ENCODE measurements at regions not wholly inside any gene's neighbourhood (a gene's known extent, or its start where the extent isn't known, plus 50 kb on each side); places are given as distances from the start of the nearest gene placed in this dataset.

DNA sequence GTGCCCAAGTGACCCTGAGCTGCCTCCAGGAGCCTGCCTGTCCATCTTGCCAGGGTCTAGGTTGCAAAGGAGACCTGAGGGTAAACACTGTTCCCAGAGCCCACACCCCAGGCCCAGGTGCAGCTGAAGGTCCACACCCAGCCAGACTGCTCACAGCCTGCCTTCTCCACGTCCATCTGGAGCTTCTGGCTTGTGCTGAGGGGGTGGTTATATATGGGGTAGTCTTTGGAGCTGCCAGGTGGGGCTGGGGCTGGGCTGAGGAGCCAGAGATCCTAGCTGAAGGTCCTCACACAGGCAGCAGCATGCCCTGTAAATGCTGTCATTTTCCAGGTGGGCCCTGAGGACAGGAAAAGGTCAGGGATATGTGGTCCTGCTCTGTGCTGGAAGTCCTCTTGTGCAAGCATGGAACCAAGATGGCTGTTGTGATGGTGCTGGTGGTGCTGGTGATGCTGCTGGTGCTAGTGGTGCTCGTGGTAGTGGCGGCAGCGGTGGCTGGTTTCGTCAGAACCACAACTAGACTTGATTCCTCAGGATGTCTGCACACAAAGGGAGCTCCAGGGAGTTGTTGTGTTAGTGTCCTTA, 182.7 kb downstream of the MATN1 start:
- Histone ChIP-seq H3K4me1 (ENCODE audit: control insufficient read depth in 4 of 4, insufficient read depth in 4 of 4, low read length in 3 of 4) (no peaks in the 10 kb centered on the region), H3K4me3 (ENCODE audit: low read depth in 1 of 3, low read length in 3 of 3) (no peak overlapping the region), H3K36me3 (ENCODE audit: control insufficient read depth in 4 of 4, insufficient read depth in 3 of 4, low read depth in 1 of 4, low read length in 3 of 4) (no peaks in the 10 kb centered on the region), H3K27ac (ENCODE audit: low read depth in 1 of 2, low read length in 2 of 2) (no peak overlapping the region), H3K9ac (ENCODE audit: low read depth in 1 of 2, low read length in 2 of 2) (no peak overlapping the region), H3K9me3 (ENCODE audit: control insufficient read depth in 4 of 4, low read length in 3 of 4) (no peaks in the 10 kb centered on the region), H3K27me3 (ENCODE audit: control insufficient read depth in 4 of 4, insufficient read depth in 4 of 4, low read length in 3 of 4) (no peaks in the 10 kb centered on the region)
- 72% methylated on average over 5 of the region's 5 CpGs for WGBS
- TF ChIP-seq YY1 (IDR thresholded peaks at IDR 0.05) (no peak), NR2F2 (IDR thresholded peaks at IDR 0.05) (no peak), FOXA2 (IDR thresholded peaks at IDR 0.05) (no peak), HNF4A (conservative IDR thresholded peaks at IDR 0.05) (no peak), HNF4G (IDR thresholded peaks at IDR 0.05) (no peak), RXRA (IDR thresholded peaks at IDR 0.05) (no peak), JUND (IDR thresholded peaks at IDR 0.05) (no peak), EGR1 (IDR thresholded peaks at IDR 0.05; ENCODE audit: low read depth in 2 of 2) (no peak), FOXA1 (IDR thresholded peaks at IDR 0.05) (no peak), SP1 (IDR thresholded peaks at IDR 0.05) (no peak), TAF1 (conservative IDR thresholded peaks at IDR 0.05) (no peak), GABPA (IDR thresholded peaks at IDR 0.05 in 1 of 2, conservative IDR thresholded peaks at IDR 0.05 in 1 of 2) (no peak), RAD21 (IDR thresholded peaks at IDR 0.05) (no peak)
- TF ChIP-seq, protein P1, sequence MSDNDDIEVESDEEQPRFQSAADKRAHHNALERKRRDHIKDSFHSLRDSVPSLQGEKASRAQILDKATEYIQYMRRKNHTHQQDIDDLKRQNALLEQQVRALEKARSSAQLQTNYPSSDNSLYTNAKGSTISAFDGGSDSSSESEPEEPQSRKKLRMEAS (IDR thresholded peaks at IDR 0.05): no peak
- TF ChIP-seq, protein P2, sequence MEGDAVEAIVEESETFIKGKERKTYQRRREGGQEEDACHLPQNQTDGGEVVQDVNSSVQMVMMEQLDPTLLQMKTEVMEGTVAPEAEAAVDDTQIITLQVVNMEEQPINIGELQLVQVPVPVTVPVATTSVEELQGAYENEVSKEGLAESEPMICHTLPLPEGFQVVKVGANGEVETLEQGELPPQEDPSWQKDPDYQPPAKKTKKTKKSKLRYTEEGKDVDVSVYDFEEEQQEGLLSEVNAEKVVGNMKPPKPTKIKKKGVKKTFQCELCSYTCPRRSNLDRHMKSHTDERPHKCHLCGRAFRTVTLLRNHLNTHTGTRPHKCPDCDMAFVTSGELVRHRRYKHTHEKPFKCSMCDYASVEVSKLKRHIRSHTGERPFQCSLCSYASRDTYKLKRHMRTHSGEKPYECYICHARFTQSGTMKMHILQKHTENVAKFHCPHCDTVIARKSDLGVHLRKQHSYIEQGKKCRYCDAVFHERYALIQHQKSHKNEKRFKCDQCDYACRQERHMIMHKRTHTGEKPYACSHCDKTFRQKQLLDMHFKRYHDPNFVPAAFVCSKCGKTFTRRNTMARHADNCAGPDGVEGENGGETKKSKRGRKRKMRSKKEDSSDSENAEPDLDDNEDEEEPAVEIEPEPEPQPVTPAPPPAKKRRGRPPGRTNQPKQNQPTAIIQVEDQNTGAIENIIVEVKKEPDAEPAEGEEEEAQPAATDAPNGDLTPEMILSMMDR (IDR thresholded peaks at IDR 0.05; ENCODE audit: low read depth, low read length, missing input control): no peak
- TF ChIP-seq, protein P3, sequence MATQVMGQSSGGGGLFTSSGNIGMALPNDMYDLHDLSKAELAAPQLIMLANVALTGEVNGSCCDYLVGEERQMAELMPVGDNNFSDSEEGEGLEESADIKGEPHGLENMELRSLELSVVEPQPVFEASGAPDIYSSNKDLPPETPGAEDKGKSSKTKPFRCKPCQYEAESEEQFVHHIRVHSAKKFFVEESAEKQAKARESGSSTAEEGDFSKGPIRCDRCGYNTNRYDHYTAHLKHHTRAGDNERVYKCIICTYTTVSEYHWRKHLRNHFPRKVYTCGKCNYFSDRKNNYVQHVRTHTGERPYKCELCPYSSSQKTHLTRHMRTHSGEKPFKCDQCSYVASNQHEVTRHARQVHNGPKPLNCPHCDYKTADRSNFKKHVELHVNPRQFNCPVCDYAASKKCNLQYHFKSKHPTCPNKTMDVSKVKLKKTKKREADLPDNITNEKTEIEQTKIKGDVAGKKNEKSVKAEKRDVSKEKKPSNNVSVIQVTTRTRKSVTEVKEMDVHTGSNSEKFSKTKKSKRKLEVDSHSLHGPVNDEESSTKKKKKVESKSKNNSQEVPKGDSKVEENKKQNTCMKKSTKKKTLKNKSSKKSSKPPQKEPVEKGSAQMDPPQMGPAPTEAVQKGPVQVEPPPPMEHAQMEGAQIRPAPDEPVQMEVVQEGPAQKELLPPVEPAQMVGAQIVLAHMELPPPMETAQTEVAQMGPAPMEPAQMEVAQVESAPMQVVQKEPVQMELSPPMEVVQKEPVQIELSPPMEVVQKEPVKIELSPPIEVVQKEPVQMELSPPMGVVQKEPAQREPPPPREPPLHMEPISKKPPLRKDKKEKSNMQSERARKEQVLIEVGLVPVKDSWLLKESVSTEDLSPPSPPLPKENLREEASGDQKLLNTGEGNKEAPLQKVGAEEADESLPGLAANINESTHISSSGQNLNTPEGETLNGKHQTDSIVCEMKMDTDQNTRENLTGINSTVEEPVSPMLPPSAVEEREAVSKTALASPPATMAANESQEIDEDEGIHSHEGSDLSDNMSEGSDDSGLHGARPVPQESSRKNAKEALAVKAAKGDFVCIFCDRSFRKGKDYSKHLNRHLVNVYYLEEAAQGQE (IDR thresholded peaks at IDR 0.05): no peak
- TF ChIP-seq, protein P4, sequence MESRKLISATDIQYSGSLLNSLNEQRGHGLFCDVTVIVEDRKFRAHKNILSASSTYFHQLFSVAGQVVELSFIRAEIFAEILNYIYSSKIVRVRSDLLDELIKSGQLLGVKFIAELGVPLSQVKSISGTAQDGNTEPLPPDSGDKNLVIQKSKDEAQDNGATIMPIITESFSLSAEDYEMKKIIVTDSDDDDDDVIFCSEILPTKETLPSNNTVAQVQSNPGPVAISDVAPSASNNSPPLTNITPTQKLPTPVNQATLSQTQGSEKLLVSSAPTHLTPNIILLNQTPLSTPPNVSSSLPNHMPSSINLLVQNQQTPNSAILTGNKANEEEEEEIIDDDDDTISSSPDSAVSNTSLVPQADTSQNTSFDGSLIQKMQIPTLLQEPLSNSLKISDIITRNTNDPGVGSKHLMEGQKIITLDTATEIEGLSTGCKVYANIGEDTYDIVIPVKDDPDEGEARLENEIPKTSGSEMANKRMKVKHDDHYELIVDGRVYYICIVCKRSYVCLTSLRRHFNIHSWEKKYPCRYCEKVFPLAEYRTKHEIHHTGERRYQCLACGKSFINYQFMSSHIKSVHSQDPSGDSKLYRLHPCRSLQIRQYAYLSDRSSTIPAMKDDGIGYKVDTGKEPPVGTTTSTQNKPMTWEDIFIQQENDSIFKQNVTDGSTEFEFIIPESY (IDR thresholded peaks at IDR 0.05): no peak
- TF ChIP-seq, protein P5, sequence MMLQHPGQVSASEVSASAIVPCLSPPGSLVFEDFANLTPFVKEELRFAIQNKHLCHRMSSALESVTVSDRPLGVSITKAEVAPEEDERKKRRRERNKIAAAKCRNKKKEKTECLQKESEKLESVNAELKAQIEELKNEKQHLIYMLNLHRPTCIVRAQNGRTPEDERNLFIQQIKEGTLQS (IDR thresholded peaks at IDR 0.05): no peak
- DNase-seq (ENCODE audit: low spot score): no peak
